ENCODE measurements at regions not wholly inside any gene's neighbourhood (a gene's known extent, or its start where the extent isn't known, plus 50 kb on each side); places are given as distances from the start of the nearest gene placed in this dataset.

- TF ChIP-seq CTCF (IDR thresholded peaks at IDR 0.05; ENCODE audit: insufficient read depth, low read length, poor library complexity, severe bottlenecking), result no peak
- no peak for DNase-seq (ENCODE audit: extremely low read depth, insufficient read length)
- no peaks in the 10 kb centered on the region for H3K36me3 ChIP-seq (ENCODE audit: control insufficient read depth, insufficient read depth, low read length)
- no peak overlapping the region for H3K4me3 ChIP-seq (replicated peaks; ENCODE audit: low read depth, low read length)
- H3K27me3 ChIP-seq (replicated peaks; ENCODE audit: control insufficient read depth, insufficient read depth, low read length), result no peaks in the 10 kb centered on the region
These were observed 880.2 kb downstream of the OTOL1 start for GRCh38 chr3:162376761-162377160.

- DNase-seq (ENCODE audit: extremely low read depth, insufficient read length), result no peak
- H3K36me3 ChIP-seq (ENCODE audit: control insufficient read depth, insufficient read depth, low read length), result no peaks in the 10 kb centered on the region
- no peak overlapping the region for H3K4me3 ChIP-seq (replicated peaks; ENCODE audit: low read depth, low read length)
- H3K27me3 ChIP-seq (replicated peaks; ENCODE audit: control insufficient read depth, insufficient read depth, low read length), result no peaks in the 10 kb centered on the region
- no peak for TF ChIP-seq CTCF (IDR thresholded peaks at IDR 0.05; ENCODE audit: insufficient read depth, low read length, poor library complexity, severe bottlenecking)
These were observed 881.0 kb downstream of the OTOL1 start for GRCh38 chr3:162377608-162378007.

GRCh38 chr3:162385387-162385786, 888.8 kb downstream of the OTOL1 start:
- H3K4me3 ChIP-seq (replicated peaks; ENCODE audit: low read depth, low read length), result no peak overlapping the region
- no peak for DNase-seq (ENCODE audit: extremely low read depth, insufficient read length)
- no peaks in the 10 kb centered on the region for H3K36me3 ChIP-seq (ENCODE audit: control insufficient read depth, insufficient read depth, low read length)

GRCh38 chr3:162390891-162391290, 894.3 kb downstream of the OTOL1 start:
- Histone ChIP-seq H3K4me3 (replicated peaks; ENCODE audit: low read depth, low read length) (no peak overlapping the region), H3K27me3 (replicated peaks; ENCODE audit: control insufficient read depth, insufficient read depth, low read length) (no peaks in the 10 kb centered on the region), H3K36me3 (ENCODE audit: control insufficient read depth, insufficient read depth, low read length) (no peaks in the 10 kb centered on the region)
- DNase-seq (ENCODE audit: extremely low read depth, insufficient read length), result no peak
- no peak for TF ChIP-seq CTCF (IDR thresholded peaks at IDR 0.05; ENCODE audit: insufficient read depth, low read length, poor library complexity, severe bottlenecking)

More at GRCh38 chr3:162385387-162385786, 888.8 kb downstream of the OTOL1 start:
- H3K27me3 ChIP-seq (replicated peaks; ENCODE audit: control insufficient read depth, insufficient read depth, low read length), result no peaks in the 10 kb centered on the region
- no peak for TF ChIP-seq CTCF (IDR thresholded peaks at IDR 0.05; ENCODE audit: insufficient read depth, low read length, poor library complexity, severe bottlenecking)

GRCh38 chr3:162391301-162391700, 894.7 kb downstream of the OTOL1 start:
- no peak for DNase-seq (ENCODE audit: extremely low read depth, insufficient read length)
- TF ChIP-seq CTCF (IDR thresholded peaks at IDR 0.05; ENCODE audit: insufficient read depth, low read length, poor library complexity, severe bottlenecking), result no peak

GRCh38 chr3:162395496-162395895, 898.9 kb downstream of the OTOL1 start:
- H3K27me3 ChIP-seq (replicated peaks; ENCODE audit: control insufficient read depth, insufficient read depth, low read length), result no peaks in the 10 kb centered on the region
- H3K4me3 ChIP-seq (replicated peaks; ENCODE audit: low read depth, low read length), result no peak overlapping the region
- H3K36me3 ChIP-seq (ENCODE audit: control insufficient read depth, insufficient read depth, low read length), result no peaks in the 10 kb centered on the region
- DNase-seq (ENCODE audit: extremely low read depth, insufficient read length), result no peak
- no peak for TF ChIP-seq CTCF (IDR thresholded peaks at IDR 0.05; ENCODE audit: insufficient read depth, low read length, poor library complexity, severe bottlenecking)

More at GRCh38 chr3:162391301-162391700, 894.7 kb downstream of the OTOL1 start:
- H3K27me3 ChIP-seq (replicated peaks; ENCODE audit: control insufficient read depth, insufficient read depth, low read length), result no peaks in the 10 kb centered on the region
- H3K36me3 ChIP-seq (ENCODE audit: control insufficient read depth, insufficient read depth, low read length), result no peaks in the 10 kb centered on the region
- no peak overlapping the region for H3K4me3 ChIP-seq (replicated peaks; ENCODE audit: low read depth, low read length)
